ENCODE measurements at regions not wholly inside any gene's neighbourhood (a gene's known extent, or its start where the extent isn't known, plus 50 kb on each side); places are given as distances from the start of the nearest gene placed in this dataset.

GRCh38 chr2:67838205-67838604, 224.6 kb downstream of the C1D start:
- H3K9me3 ChIP-seq = no peaks in the 10 kb centered on the region
- H3K4me1 ChIP-seq = peaks cover 54% of the 10 kb centered on the region
- TF ChIP-seq POLR2A (IDR thresholded peaks at IDR 0.05) (no peak), CTCF (IDR thresholded peaks at IDR 0.05) (no peak)
- ATAC-seq (no peak), DNase-seq (no peak)
- H3K27me3 ChIP-seq = no peaks in the 10 kb centered on the region
- intact Hi-C loops (cut with DNase I) = no loop called here
- WGBS, 2 donors = 96 to 97% methylated on average over 3 of the region's 3 CpGs
- H3K27ac ChIP-seq = peak overlapping the region in 2 of 4 donors; percentile 83 to 85
- no peaks in the 10 kb centered on the region for H3K36me3 ChIP-seq (replicated peaks in 1 of 2; ENCODE audit: insufficient read depth in 1 of 2, low read depth in 2 of 2)
- H3K4me3 ChIP-seq = no peak overlapping the region

GRCh38 chr2:67839242-67839641, 223.6 kb downstream of the C1D start:
- H3K4me1 ChIP-seq = peaks cover 45% of the 10 kb centered on the region
- H3K27me3 ChIP-seq = no peaks in the 10 kb centered on the region
- TF ChIP-seq POLR2A (IDR thresholded peaks at IDR 0.05) (no peak), CTCF (IDR thresholded peaks at IDR 0.05) (no peak)
- H3K27ac ChIP-seq = no peak overlapping the region
- no peak overlapping the region for H3K4me3 ChIP-seq
- H3K9me3 ChIP-seq = no peaks in the 10 kb centered on the region
- intact Hi-C loops (cut with DNase I) = no loop called here
- ATAC-seq (no peak), DNase-seq (no peak)
- no peaks in the 10 kb centered on the region for H3K36me3 ChIP-seq (replicated peaks in 1 of 2; ENCODE audit: insufficient read depth in 1 of 2, low read depth in 2 of 2)
- WGBS, 2 donors = 64 to 70% methylated on average over 3 of the region's 3 CpGs

GRCh38 chr2:67839668-67840067, 223.1 kb downstream of the C1D start:
- Histone ChIP-seq H3K36me3 (replicated peaks in 1 of 2; ENCODE audit: insufficient read depth in 1 of 2, low read depth in 2 of 2) (no peaks in the 10 kb centered on the region), H3K27me3 (no peaks in the 10 kb centered on the region), H3K27ac (no peak overlapping the region), H3K4me3 (no peak overlapping the region), H3K4me1 (peaks cover 45% of the 10 kb centered on the region), H3K9me3 (no peaks in the 10 kb centered on the region)
- no peak for DNase-seq
- intact Hi-C loops (cut with DNase I) = loop anchor here (10.0 kb wide), 1 partner anchor 105 kb away; no protein-coding TSS in a partner anchor
- TF ChIP-seq POLR2A (IDR thresholded peaks at IDR 0.05) (no peak), CTCF (IDR thresholded peaks at IDR 0.05) (no peak)
- WGBS, 2 donors = 33 to 66% methylated on average over 2 to 3 of the region's 3 CpGs
- no peak for ATAC-seq

GRCh38 chr2:67840460-67841068, 222.2 kb downstream of the C1D start:
- no peak overlapping the region for H3K27ac ChIP-seq
- no peaks in the 10 kb centered on the region for H3K9me3 ChIP-seq
- peak; percentile 78 to 99 (median 98) for TF ChIP-seq CTCF (IDR thresholded peaks at IDR 0.05)
- TF ChIP-seq POLR2A (IDR thresholded peaks at IDR 0.05) = no peak
- H3K36me3 ChIP-seq (replicated peaks in 1 of 2; ENCODE audit: insufficient read depth in 1 of 2, low read depth in 2 of 2) = no peaks in the 10 kb centered on the region
- intact Hi-C loops (cut with DNase I) = loop anchor here (10.0 kb wide), 1 partner anchor 106 kb away; no protein-coding TSS in a partner anchor
- 19 to 26% methylated on average over 5 of the region's 5 CpGs for WGBS, 2 donors
- peak; percentile 89 for ATAC-seq
- DNase-seq = peak; percentile 86 to 89 (median 86)
- H3K4me1 ChIP-seq = peaks cover 43% of the 10 kb centered on the region
- H3K27me3 ChIP-seq = no peaks in the 10 kb centered on the region
- H3K4me3 ChIP-seq = no peak overlapping the region

- intact Hi-C loops (cut with DNase I) = loop anchor here (10.0 kb wide), 1 partner anchor 107 kb away; no protein-coding TSS in a partner anchor
- WGBS, 2 donors = 41 to 55% methylated on average over 2 of the region's 2 CpGs
Measured at GRCh38 chr2:67841711-67842110, 221.1 kb downstream of the C1D start.

More at GRCh38 chr2:67841711-67842110, 221.1 kb downstream of the C1D start:
- H3K4me1 ChIP-seq = peaks cover 38% of the 10 kb centered on the region
- H3K9me3 ChIP-seq = no peaks in the 10 kb centered on the region
- no peaks in the 10 kb centered on the region for H3K36me3 ChIP-seq (replicated peaks in 1 of 2; ENCODE audit: insufficient read depth in 1 of 2, low read depth in 2 of 2)
- TF ChIP-seq POLR2A (IDR thresholded peaks at IDR 0.05) = no peak
- TF ChIP-seq CTCF (IDR thresholded peaks at IDR 0.05) = no peak
- no peak for ATAC-seq
- H3K27me3 ChIP-seq = no peaks in the 10 kb centered on the region
- no peak for DNase-seq
- H3K4me3 ChIP-seq = no peak overlapping the region
- H3K27ac ChIP-seq = no peak overlapping the region

Data from body of pancreas (tissue), 4 donors.